HEK293T (cell line): ENCODE measurements at regions not wholly inside any gene's neighbourhood (a gene's known extent, or its start where the extent isn't known, plus 50 kb on each side); places are given as distances from the start of the nearest gene placed in this dataset.

Experiments
- FOXA1 ChIP-seq: fragments of 450-650 bp; IDR thresholded peaks from 2 replicates; pipeline ENCODE4 v1.6.1; 2016; ENCODE audit warnings: mild to moderate bottlenecking
- FOXM1 ChIP-seq: fragments of 450-650 bp; IDR thresholded peaks from 2 replicates; pipeline ENCODE4 v1.6.1; 2017; ENCODE audit warnings: mild to moderate bottlenecking, borderline replicate concordance
- TARDBP ChIP-seq: fragments of 450-650 bp; IDR thresholded peaks from 2 replicates; pipeline ENCODE4 v1.6.1; 2016

GRCh38 chr17:17410357-17410756 lies 66.4 kb upstream of the MED9 start:
- TF ChIP-seq TARDBP (no peak), FOXA1 (no peak), FOXM1 (no peak)
